OCI-LY7 (cell line): ENCODE measurements at regions not wholly inside any gene's neighbourhood (a gene's known extent, or its start where the extent isn't known, plus 50 kb on each side); places are given as distances from the start of the nearest gene placed in this dataset.

Source experiments
- CTCF ChIP-seq: fragments of 200-600 bp; sonication (generic); conservative IDR thresholded peaks from 2 replicates; pipeline ENCODE4 v1.5.1; 2014; ENCODE audit warnings: mild to moderate bottlenecking, antibody characterized with exemption, low read length, moderate library complexity, mixed read lengths
- EZH2phosphoT487 ChIP-seq: fragments of 200-600 bp; sonication (generic); IDR thresholded peaks from 2 replicates; pipeline ENCODE4 v1.6.1; 2018; ENCODE audit warnings: low read depth, borderline replicate concordance, mild to moderate bottlenecking, mixed run types, antibody characterized with exemption, low read length, moderate library complexity, mixed read lengths

GRCh38 chr3:69613286-69613685 is 126.0 kb upstream of the MITF start:
- TF ChIP-seq CTCF = no peak
- no peak for TF ChIP-seq EZH2phosphoT487
